GM19397 (cell line): ENCODE measurements at regions not wholly inside any gene's neighbourhood (a gene's known extent, or its start where the extent isn't known, plus 50 kb on each side); places are given as distances from the start of the nearest gene placed in this dataset.
"Not testable (repeated sequence)": the region's sequence is repeated elsewhere in the genome, so short reads cannot be mapped to it uniquely, and the experiment has no call there.

Experiments used
- ATAC-seq: cut with Tn5 transposase; IDR thresholded peaks from one replicate; pipeline ENCODE4 v1.9.1; 2021; ENCODE audit warnings: mild to moderate bottlenecking, moderate library complexity; ENCODE audit not compliant: unreplicated experiment

DNA sequence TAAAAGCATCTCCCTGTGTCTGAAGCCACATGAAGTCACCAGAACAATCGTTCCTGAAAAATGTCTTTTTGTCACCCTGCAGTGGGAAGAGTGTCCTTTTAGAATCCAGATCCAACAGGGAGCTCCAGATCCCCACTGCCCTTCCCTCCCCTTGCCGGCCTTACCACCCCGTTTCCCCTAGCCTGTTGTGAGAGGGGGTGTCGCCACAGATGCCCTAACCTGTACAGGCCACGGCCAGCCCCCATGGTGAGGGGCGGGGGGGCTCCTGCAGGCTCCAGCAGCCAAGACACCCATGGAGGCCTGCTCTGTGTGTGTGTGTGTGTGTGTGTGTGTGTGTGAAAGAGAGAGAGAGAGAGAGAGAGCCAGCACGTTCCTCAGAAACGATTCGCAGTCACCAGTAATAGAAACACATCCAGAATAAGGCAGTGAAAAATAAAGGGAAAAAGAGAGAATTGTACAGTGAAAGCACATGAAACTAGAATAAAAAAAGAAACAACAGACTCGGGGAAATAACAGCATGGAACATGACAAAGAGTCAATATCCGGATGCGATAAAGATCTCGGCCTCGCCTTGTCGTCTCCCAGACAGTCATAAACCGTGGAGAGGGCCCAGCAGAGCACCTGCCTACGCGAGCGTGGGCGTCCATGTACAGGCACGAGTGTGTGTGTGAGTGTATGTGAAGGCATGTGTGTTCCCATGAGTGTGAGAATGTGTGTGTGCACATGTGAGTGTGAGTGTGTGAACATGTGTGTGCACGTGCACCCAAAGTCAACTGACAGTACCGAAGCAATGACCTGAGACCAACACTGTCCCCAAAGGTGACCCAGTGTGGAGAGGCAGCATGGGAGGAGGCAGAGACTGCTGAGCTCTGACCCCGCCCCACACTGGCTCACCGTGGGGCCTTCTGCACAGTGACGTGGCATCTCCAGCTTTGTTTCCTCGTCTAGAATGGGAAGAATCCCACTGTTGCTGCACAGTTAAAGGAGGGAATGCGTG, 303.8 kb downstream of the NPHP4 start:
- no peak for ATAC-seq

DNA sequence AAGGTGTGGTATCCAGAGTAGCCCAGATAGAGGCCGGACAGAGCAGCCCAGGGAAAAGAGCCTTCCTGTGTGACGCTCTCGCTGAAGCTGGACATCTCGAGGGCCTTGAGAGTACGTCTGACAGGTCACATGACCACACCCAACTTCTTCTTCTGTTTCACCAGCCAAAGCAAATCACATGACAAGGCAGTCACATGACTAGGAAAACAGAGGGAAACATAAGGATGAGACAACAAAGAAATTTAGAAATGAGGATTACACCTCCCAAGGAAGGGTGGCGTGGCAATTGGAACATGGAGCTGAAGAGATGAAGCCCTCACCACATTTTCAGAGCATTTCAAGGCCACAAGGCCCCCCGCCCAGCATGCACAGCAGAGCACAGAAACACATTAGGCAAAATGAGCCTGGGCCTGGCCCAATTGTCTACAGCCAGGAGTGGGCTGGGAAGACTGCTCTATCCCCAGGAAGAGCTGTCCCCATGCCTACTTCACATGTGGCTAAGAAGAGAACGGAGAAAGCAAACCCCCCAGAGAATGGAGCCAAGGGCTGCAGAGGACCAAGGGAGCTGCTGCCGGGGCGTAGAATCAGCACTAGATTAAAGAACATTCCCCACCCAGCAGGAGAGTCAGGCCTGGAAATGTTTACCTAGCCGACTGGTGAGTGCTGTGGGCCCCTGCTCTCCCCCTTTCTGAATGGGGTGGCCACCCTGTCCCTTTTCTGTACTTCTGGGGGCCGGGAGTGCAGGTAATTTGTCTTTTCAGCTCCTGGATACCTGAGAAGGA, 305.1 kb downstream of the NPHP4 start:
- no peak for ATAC-seq

DNA sequence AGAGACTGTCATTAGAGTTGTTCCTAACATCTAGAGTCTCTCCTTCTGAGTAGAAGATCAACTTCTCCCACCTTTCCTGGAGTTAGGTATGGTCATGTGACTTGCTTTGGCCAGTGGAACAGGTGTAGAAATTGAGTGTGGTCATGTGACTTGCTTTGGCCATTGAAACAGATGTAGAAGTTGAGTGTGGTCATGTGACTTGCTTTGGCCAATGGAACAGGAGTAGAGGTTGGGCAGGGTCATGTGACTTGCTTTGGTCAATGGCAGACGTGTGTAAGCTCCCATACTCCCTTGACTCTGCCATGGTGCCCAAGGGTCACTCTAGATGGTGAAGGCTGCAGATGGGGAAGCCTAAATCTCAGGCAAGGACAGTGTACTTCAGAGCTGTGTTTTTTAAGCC, 306.0 kb downstream of the NPHP4 start:
- ATAC-seq, result no peak

DNA sequence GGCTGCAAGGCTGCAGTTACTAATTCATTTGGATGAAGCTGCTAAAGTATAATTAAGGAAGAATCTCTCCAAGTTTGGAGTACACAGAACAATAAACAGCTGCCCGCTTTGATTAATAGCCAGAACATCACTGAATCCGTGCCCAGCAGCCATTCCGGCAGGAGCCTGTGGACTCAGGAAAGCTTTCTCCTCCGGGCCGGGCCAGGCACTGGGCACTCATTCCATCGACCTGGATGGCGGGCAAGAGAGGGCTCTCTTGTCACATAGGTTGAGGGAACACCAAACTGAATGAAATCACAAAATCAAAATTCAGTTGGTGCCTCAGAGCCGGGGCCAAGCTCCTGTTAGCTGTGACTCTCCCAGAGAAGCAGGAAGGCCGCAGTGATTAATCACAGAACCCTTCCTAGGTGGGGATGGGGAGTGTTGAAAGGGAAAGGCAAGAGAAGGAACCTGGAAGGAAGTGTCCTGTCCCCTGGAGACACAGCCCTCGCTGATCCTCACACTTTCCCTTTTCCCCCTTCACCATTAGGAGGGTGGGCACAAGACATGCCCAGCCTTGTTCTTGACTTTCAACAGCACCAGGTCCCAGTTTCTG, 306.7 kb downstream of the NPHP4 start:
- no peak for ATAC-seq

DNA sequence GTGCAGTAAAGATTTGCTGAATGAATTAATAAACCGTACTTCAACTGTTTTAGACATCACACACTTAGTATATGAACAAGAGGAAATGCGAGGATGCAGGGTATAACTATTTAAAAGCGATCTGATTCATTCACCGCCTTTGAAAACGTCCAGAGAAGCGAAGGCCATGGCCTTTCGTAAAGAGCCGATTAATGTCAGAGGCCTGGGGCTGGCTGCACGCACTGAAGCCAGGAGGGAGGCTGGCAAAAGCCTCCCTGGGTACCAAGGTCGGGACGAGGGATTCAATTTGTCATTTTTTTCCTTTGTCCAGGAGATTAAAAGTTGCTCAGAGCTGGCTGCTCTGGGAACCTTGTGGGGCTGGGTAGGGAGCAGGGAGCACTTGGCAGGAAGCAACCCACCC, 307.4 kb downstream of the NPHP4 start:
- no peak for ATAC-seq

DNA sequence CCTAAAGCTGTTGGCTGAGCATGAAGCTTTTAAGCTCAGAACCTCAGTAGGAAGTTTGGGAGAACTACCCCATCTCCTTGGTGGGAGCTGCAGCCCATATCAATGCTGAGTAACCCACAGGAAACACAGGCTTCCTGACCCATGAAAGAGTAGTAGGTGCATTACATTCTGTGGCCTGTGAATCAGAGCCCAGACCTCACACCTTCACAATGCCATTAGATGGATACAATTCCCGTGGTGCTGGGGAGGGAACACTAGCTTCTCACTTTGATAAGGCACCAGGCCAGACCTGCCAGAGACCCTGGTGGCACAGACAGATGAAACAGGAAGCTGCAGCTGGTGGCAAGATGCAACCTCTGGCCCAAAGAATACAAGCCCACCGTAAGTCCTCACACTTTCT, 308.8 kb downstream of the NPHP4 start:
- no peak for ATAC-seq

DNA sequence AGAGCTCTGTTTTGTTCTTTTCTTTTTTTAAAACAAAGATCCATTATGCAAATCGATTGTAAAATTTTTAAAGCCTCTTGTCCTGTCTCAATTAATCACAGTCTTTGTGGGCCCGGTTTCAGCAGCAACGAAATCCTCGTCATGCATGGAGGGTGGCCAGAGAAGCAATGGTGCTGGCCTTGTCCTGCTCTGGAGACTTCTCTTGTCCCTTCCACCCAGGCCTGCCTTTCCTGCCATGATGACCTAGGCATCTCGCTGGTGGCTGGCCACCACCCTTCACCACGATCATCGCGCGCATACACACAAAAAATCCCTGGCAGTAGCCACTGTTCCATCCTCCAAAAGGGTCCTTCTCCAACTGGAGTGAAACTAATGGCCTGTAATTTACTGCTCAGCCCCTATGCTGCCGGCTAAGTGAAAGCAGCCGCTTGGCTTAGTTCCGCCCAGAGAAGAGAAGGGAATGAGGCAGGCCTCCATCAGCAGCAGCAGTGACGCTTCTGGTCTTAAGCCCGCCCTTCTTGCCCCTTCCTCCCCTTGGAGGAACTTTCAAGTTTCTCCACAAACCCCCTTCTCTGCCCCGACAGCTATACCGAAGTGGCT, 309.5 kb downstream of the NPHP4 start:
- no peak for ATAC-seq

DNA sequence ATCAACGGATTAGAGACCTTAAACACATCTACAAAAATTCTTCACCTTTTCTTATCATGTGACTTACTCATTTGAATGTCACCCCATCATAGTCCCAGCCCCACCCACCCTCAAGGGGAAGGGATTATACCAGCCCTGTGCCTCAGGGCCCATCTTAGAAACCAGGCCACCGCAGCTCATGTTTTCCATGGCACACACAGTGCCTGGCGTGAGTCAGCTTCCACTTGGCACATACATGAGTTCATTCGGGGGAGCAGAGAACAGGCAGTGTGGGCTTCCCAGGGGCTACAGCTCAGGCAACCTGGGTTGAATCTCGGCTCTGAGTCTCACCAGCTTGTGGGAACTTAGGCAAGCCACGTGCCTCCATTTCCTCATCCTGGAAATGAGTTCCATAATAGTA, 310.6 kb downstream of the NPHP4 start:
- ATAC-seq, result no peak

DNA sequence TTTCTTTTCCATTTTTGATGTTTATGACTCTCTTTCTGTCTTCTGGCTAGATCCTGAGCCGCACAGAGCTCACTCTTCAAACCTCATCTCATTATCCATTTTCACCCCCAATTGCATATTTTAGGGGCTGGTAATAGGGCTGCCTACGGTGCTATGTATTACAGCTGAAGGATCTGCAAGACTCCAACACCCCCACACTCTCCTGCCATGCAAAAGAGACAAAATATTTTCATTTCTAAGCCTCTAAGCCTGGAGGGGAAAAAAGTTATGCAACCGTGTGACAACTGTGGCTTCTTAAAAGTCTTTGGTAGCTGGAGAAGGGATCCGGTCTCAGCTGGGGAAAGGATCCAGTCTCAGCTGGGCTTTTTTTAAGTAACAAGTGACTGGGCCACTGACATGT, 311.6 kb downstream of the NPHP4 start:
- no peak for ATAC-seq

DNA sequence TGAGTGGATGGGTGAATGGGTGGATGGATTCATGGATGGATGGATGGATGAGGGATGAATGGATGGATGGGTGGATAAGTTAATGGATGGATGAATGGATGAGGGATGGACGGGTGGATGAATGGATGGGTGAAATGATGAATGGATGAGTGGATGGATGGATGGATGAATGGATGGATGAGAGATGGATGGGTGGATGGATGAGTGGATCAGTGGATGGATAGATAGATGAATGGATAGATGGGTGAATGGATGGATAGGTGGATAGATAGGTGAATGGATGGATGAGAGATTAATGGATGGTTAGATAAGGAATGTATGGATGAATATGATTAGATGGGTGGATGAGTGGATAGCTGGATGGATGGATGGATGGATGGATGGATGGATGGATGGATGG, 313.5 kb downstream of the NPHP4 start:
- ATAC-seq, result no peak

DNA sequence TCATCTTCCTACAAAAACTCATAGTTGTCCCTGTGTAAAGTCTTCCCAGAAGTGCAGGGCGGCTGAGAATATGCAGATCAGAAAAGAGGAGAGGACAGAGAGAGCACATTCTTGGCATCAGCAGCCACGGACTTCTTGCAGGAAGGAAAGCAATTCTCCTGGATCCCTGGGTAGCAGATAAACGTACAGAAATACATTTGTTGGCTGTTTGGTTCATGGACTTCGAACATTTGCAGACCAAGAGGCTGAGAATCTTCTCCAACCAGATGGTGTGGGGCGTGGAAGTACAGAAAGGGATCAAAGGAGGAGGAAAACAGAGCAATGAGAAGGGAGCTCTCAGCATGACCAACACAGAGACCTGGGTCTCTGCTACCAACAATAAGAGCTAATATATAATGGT, 319.9 kb downstream of the NPHP4 start:
- not testable (repeated sequence) for ATAC-seq

DNA sequence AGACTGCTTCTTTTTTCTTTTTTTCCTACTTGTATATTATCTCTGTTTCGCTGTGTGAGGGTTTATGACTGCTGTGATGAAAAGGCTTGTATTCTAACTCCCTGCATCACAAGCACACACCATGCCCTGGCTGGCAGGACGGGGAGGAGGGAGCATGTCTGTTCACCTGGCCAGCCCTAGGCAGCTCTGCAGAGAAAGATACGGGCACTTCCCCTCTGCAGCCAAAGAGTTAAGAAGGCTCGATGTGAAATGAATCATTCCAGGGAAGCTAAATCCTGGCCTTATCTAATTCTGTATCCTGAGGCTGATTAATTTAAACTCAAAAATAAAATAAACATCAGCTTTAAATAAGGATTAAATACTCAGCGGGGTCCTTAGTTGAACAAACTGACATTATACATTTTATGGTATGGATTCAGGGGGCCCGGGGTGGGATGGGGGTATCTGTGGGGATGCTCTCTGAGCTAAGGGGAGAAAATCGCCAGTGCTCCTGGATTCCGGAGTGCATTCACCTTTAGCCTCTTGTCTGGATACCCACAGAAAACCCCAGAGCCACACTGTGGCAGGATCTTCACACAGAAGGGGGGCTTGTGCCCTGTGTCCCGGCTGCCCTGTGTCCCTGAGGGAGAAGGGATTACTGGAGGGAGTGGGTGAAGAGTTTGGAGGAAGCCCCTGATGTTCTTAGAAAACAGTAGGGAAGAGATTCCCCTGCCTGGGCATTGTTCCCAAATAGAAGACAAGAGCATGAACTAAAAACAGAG, 321.5 kb downstream of the NPHP4 start:
- no peak for ATAC-seq

DNA sequence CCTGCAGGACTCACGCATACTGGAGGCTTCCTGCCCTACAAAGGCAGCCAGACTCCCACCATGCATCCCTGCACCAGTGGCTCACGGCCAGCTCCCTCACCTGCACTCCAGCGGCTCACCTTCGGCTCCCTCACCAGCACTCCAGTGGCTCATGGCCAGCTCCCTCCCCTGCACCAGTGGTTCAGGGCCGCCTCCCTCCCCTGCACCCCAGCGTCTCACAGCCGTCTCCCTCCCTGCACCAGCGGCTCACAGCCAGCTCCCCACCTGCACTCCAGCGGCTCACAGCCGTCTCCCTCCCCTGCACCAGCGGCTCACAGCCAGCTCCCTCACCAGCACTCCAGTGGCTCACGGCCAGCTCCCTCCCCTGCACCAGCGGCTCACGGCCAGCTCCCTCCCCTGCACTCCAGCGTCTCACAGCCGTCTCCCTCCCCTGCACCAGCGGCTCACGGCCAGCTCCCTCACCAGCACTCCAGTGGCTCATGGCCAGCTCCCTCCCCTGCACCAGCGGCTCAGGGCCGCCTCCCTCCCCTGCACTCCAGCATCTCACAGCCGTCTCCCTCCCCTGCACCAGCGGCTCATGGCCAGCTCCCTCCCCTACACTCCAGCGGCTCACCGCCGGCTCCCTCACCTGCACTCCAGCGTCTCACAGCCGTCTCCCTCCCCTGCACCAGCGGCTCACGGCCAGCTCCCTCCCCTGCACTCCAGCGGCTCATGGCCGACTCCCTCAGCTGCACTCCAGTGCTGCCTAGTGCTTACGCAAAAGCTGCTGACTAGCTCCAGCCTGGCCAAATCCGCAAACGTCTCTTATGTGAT, 324.5 kb downstream of the NPHP4 start:
- no peak for ATAC-seq

DNA sequence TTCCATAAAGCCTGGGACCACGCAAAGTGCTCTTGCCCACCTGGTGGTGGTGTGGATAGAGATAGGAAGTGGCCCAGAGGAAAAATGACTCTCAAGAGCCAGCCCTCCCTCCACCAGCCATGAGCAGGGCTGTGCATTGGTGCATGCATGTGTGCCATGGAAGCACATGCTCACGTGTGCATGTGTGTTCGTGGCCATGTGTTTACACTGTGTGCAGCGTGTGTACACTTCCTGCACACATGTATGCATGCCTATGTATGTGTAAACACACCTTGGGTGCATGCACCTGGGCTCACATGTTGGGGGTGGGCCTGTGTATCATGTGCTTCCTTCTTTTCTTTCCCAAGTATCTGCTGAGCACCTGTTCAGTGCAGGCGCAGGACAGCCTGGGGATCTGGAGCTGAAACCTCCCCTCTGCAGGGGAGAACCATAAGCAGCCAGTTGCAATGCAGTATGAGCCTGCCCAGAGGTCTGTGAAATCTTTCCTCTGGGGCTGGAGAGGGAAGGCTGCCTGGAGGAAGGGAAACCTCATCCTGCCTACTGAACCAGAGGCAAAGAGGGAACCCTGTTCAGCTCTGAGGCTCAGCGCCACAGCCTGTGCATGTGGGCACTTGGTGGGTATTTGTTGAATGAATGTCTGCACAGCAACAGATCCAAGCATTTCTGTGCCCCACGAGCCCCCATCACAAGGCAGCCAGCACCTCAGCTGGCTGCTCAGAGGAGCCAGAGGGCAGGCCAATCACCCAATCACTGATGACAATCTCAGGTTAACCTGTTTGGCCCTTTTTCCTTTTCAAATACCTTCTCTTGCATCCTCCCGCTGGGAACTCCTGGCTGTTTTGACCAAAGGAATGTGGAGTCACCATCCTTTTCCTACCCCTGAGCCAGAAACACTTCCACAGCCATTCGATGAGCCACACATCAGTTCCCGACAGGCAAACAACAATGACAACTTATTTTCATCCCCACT, 327.0 kb downstream of the NPHP4 start:
- no peak for ATAC-seq

DNA sequence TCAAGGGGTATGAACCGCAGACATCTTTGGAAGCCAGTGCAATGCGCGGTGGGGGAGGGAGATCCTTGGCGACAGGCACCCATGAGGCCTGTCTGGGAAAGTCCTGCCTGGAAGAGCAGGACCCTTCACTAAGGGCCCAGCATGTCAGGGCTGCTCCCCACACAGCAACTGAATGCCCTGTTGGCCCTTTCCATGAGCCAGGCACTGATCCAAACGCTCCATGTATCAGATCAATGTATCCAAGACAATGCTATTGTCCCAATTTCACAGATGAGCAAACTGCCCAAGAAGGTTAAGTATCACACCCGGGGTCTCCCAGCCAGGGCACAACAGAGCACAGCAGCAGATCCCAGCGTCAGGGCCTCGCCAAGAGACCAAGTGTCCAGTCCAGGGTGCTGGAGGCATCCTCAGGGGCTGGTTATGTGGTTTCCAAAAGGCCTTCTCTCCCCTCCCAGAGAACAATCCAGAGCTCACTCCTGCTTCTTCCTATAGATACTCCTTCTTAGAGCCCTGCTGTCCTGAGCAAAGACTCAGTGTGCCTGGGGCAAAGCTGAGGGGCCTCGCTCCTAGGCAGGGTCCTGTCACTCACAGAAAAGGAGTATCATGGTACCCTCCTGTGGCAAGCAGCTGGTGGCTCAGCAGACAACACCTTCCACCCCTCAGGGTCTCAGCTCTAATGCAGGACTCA, 328.0 kb downstream of the NPHP4 start:
- no peak for ATAC-seq

DNA sequence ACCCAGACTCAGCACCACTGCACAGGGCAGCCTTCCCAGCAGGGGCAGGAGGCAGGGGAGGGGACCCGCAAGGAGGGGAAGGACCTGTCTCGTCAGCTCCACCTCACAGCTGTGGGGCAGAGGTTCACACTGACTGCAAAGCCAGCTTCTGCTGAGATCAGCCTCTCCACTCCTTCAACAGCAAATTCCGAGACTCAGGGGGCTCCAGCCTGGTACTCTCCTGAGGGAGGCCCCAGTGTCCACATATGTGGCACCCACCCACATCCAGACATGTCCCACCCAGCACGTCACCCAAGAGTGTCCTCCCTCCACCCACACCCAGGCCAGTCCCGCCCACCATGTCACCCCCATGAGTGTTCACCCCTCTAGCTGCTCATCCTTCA, 329.5 kb downstream of the NPHP4 start:
- no peak for ATAC-seq

DNA sequence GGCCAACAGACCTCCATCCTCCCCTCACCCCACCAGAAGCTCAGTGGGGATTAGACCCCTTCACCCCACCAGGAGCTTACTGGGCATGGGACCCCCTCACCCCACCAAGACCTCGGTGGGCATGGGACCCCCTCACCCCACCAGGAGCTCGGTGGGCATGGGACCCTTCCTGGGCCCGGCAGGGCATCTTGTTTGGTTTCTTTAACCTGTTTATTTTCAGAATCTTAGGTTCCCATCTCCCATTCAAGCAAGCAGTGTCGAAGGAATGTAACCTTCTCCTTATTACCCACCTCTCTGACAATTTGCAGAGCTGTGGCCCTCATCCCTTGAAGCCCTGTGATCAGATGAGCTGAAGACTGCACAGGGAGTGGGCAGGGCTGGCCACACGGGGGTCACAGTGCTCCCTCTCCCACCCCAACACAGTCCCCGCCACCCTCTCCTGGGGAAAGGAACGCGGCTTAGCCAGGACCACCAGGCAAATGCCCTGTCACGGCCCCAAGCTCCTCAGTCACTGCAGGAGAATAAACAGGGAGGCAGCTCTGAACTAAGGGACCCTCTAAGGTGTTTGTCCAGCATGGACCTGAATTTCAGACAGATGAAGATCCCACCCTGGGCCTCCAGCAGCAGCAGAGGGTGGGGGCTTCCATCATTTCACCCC, 330.0 kb downstream of the NPHP4 start:
- ATAC-seq, result no peak
